Chondrocyte (in vitro differentiated cells): ENCODE measurements at regions not wholly inside any gene's neighbourhood (a gene's known extent, or its start where the extent isn't known, plus 50 kb on each side); places are given as distances from the start of the nearest gene placed in this dataset.

ENCODE experiments used
- DNase-seq: peaks from one replicate; pipeline ENCODE4 v3.0.0; 2021; ENCODE audit warnings: mixed read lengths, low spot score
- H3K27ac Mint-ChIP-seq: one replicate; pipeline ENCODE4 v1.8.0; 2021; ENCODE audit warnings: mild to moderate bottlenecking, moderate library complexity, mixed read lengths; ENCODE audit not compliant: unreplicated experiment
- H3K27me3 Mint-ChIP-seq: 2 replicates; pipeline ENCODE4 v1.8.0; 2021; ENCODE audit warnings: low read depth, mixed read lengths
- H3K36me3 Mint-ChIP-seq: 2 replicates; pipeline ENCODE4 v1.8.0; 2021; ENCODE audit warnings: low read depth, mixed read lengths
- H3K4me1 Mint-ChIP-seq: 2 replicates; pipeline ENCODE4 v1.8.0; 2021; ENCODE audit warnings: low read depth, mild to moderate bottlenecking, mixed read lengths
- H3K4me3 Mint-ChIP-seq: one replicate; pipeline ENCODE4 v1.8.0; 2021; ENCODE audit warnings: mild to moderate bottlenecking, moderate library complexity, mixed read lengths; ENCODE audit not compliant: unreplicated experiment
- H3K9me3 Mint-ChIP-seq: 2 replicates; pipeline ENCODE4 v1.8.0; 2021; ENCODE audit warnings: low read depth, mixed read lengths
- CTCF ChIP-seq: fragments of 200-600 bp; sonication (generic); IDR thresholded peaks from 2 replicates; pipeline ENCODE4 v1.5.0; 2021; ENCODE audit warnings: antibody characterized with exemption, mild to moderate bottlenecking, moderate library complexity

GRCh38 chr16:74219706-74220105, 76.9 kb upstream of the PSMD7 start:
- no peak overlapping the region for H3K4me3 Mint-ChIP-seq
- no peaks in the 10 kb centered on the region for H3K36me3 Mint-ChIP-seq
- no peaks in the 10 kb centered on the region for H3K9me3 Mint-ChIP-seq
- H3K4me1 Mint-ChIP-seq, result peaks cover 6% of the 10 kb centered on the region
- peaks cover 8% of the 10 kb centered on the region for H3K27me3 Mint-ChIP-seq
- no peak overlapping the region for H3K27ac Mint-ChIP-seq
- no peak for TF ChIP-seq CTCF
- DNase-seq, result no peak

DNA sequence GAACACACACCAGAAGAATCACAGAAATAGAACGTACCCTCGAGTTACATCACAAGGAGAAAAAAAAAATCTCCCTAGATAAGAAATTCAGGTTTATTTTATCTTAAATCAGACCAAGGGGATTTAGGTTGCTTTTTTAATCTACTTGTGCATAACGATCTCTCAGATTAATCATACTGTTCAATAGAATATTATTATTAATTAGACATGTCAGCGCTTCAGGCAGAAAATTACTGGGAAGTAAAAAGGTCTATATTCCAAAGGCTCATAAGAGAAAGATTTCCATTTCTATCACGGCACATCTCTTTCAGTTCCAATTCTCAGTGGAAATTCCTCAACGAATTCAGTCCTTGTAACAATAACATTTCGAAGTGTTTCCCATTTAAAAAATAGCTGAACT, 77.7 kb upstream of the PSMD7 start:
- TF ChIP-seq CTCF, result no peak
- Mint-ChIP-seq H3K4me3 (no peak overlapping the region), H3K36me3 (no peaks in the 10 kb centered on the region), H3K27ac (no peak overlapping the region), H3K4me1 (peaks cover 6% of the 10 kb centered on the region), H3K27me3 (peaks cover 8% of the 10 kb centered on the region), H3K9me3 (peaks cover 2% of the 10 kb centered on the region)
- no peak for DNase-seq

GRCh38 chr16:74216319-74216718, 80.3 kb upstream of the PSMD7 start:
- H3K27ac Mint-ChIP-seq, result no peak overlapping the region
- H3K27me3 Mint-ChIP-seq, result peaks cover 11% of the 10 kb centered on the region
- peaks cover 3% of the 10 kb centered on the region for H3K36me3 Mint-ChIP-seq
- no peak overlapping the region for H3K4me3 Mint-ChIP-seq
- peak; percentile 29 for TF ChIP-seq CTCF
- peaks cover 2% of the 10 kb centered on the region for H3K9me3 Mint-ChIP-seq
- no peak for DNase-seq
- peaks cover 6% of the 10 kb centered on the region for H3K4me1 Mint-ChIP-seq

- Mint-ChIP-seq H3K27me3 (peaks cover 11% of the 10 kb centered on the region), H3K4me1 (peaks cover 6% of the 10 kb centered on the region), H3K36me3 (peaks cover 3% of the 10 kb centered on the region), H3K4me3 (no peak overlapping the region), H3K27ac (no peak overlapping the region), H3K9me3 (peaks cover 2% of the 10 kb centered on the region)
- no peak for TF ChIP-seq CTCF
- DNase-seq, result no peak
Observed at GRCh38 chr16:74215249-74215648, 81.4 kb upstream of the PSMD7 start.

DNA sequence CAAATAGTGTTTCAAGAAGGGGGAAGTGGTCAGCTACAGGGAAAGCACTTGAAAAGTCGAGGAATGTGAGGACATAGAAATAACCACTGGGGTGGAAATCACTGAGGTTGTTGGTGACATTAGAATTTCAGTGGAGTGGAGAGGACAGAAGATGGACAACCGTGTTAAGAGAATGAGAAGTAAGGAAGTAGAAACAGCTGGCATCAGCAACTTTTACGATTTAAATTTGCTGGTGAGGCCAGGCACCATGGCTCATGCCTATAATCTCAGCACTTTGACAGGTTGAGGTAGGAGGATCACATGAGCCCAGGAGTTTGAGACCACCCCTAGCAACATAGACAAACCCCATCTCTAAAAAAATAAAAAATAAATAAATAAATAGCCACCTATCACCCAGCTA, 83.2 kb upstream of the PSMD7 start:
- TF ChIP-seq CTCF, result no peak
- peaks cover 2% of the 10 kb centered on the region for H3K9me3 Mint-ChIP-seq
- H3K27ac Mint-ChIP-seq, result no peak overlapping the region
- peaks cover 6% of the 10 kb centered on the region for H3K4me1 Mint-ChIP-seq
- DNase-seq, result no peak
- H3K36me3 Mint-ChIP-seq, result peaks cover 3% of the 10 kb centered on the region
- H3K27me3 Mint-ChIP-seq, result peaks cover 3% of the 10 kb centered on the region
- no peak overlapping the region for H3K4me3 Mint-ChIP-seq
